H9 (cell line): ENCODE measurements at regions not wholly inside any gene's neighbourhood (a gene's known extent, or its start where the extent isn't known, plus 50 kb on each side); places are given as distances from the start of the nearest gene placed in this dataset.

Experiments
- DNase-seq: peaks from one replicate; pipeline ENCODE4 v3.0.0-alpha.2; 2017
- H2AFZ ChIP-seq: one replicate; pipeline ENCODE4 v1.6.1; 2013; ENCODE audit warnings: mild to moderate bottlenecking, low read length, control low read depth, moderate library complexity
- H2AK5ac ChIP-seq: 2 replicates; pipeline ENCODE4 v1.6.1; 2013; ENCODE audit warnings: low read length, control low read depth, mixed read lengths; ENCODE audit not compliant: insufficient read length
- H2BK120ac ChIP-seq: one replicate; pipeline ENCODE4 v1.6.1; 2013; ENCODE audit warnings: low read depth, mild to moderate bottlenecking, low read length, control low read depth, inconsistent platforms; ENCODE audit not compliant: poor library complexity, severe bottlenecking
- H2BK12ac ChIP-seq: 2 replicates; pipeline ENCODE4 v1.6.1; 2013; ENCODE audit warnings: low read length, control low read depth, mixed read lengths, low read depth; ENCODE audit not compliant: insufficient read length
- H2BK15ac ChIP-seq: 2 replicates; pipeline ENCODE4 v1.6.1; 2013; ENCODE audit warnings: low read depth, low read length, control low read depth
- H2BK20ac ChIP-seq: one replicate; pipeline ENCODE4 v1.6.1; 2013; ENCODE audit warnings: low read depth, mild to moderate bottlenecking, low read length, control low read depth, inconsistent platforms; ENCODE audit not compliant: poor library complexity, severe bottlenecking
- H2BK5ac ChIP-seq: 2 replicates; pipeline ENCODE4 v1.6.1; 2013; ENCODE audit warnings: low read length, control low read depth, mixed read lengths; ENCODE audit not compliant: insufficient read length
- H3K14ac ChIP-seq: 2 replicates; pipeline ENCODE4 v1.6.1; 2013; ENCODE audit warnings: low read length, control low read depth; ENCODE audit not compliant: insufficient read depth
- H3K18ac ChIP-seq: 2 replicates; pipeline ENCODE4 v1.6.1; 2013; ENCODE audit warnings: low read depth, mild to moderate bottlenecking, mixed read lengths, low read length, control low read depth; ENCODE audit not compliant: insufficient read length
- H3K23ac ChIP-seq: 2 replicates; pipeline ENCODE4 v1.6.1; 2013; ENCODE audit warnings: low read length, control low read depth, mixed read lengths, low read depth; ENCODE audit not compliant: insufficient read length
- H3K23me2 ChIP-seq: 2 replicates; pipeline ENCODE4 v1.6.1; 2013; ENCODE audit warnings: low read depth, mild to moderate bottlenecking, mixed read lengths, low read length, control low read depth; ENCODE audit not compliant: insufficient read length, poor library complexity, severe bottlenecking
- H3K27ac ChIP-seq: 2 replicates; pipeline ENCODE4 v1.5.1; 2013; ENCODE audit warnings: low read length, control low read depth, mixed read lengths, low read depth; ENCODE audit not compliant: insufficient read length
- H3K27me3 ChIP-seq: 2 replicates; pipeline ENCODE4 v1.6.1; 2013; ENCODE audit warnings: low read length, control low read depth, inconsistent platforms; ENCODE audit not compliant: insufficient read depth
- H3K4ac ChIP-seq: 2 replicates; pipeline ENCODE4 v1.6.1; 2013; ENCODE audit warnings: low read depth, mild to moderate bottlenecking, control low read depth, inconsistent platforms, low read length, moderate library complexity
- H3K4me1 ChIP-seq: 2 replicates; pipeline ENCODE4 v1.6.1; 2013; ENCODE audit warnings: low read length, control low read depth, inconsistent platforms; ENCODE audit not compliant: insufficient read depth
- H3K4me2 ChIP-seq: 2 replicates; pipeline ENCODE4 v1.6.1; 2013; ENCODE audit warnings: low read length, control low read depth, mixed read lengths; ENCODE audit not compliant: insufficient read length, insufficient read depth
- H3K56ac ChIP-seq: 2 replicates; pipeline ENCODE4 v1.6.1; 2013; ENCODE audit warnings: low read depth, mild to moderate bottlenecking, mixed read lengths, low read length, control low read depth; ENCODE audit not compliant: insufficient read length
- H3K79me1 ChIP-seq: 2 replicates; pipeline ENCODE4 v1.6.1; 2013; ENCODE audit warnings: low read depth, mild to moderate bottlenecking, moderate library complexity, low read length, control low read depth, inconsistent platforms; ENCODE audit not compliant: insufficient read depth, poor library complexity, severe bottlenecking
- H3K79me2 ChIP-seq: 2 replicates; pipeline ENCODE4 v1.6.1; 2013; ENCODE audit warnings: low read length, control low read depth, inconsistent platforms; ENCODE audit not compliant: insufficient read depth
- H3K9ac ChIP-seq: 2 replicates; pipeline ENCODE4 v1.6.1; 2013; ENCODE audit warnings: low read length, control low read depth, mixed read lengths; ENCODE audit not compliant: insufficient read length; ENCODE audit errors: extremely low read depth
- H3K9me3 ChIP-seq: one replicate; pipeline ENCODE4 v1.6.1; 2013; ENCODE audit warnings: low read depth, low read length, inconsistent platforms; ENCODE audit not compliant: control insufficient read depth
- H3T11ph ChIP-seq: one replicate; pipeline ENCODE4 v1.6.1; 2013; ENCODE audit warnings: mild to moderate bottlenecking, low read length, control low read depth, inconsistent platforms
- H4K20me1 ChIP-seq: one replicate; pipeline ENCODE4 v1.6.1; 2013; ENCODE audit not compliant: control insufficient read depth, insufficient read length, insufficient read depth
- H4K5ac ChIP-seq: 2 replicates; pipeline ENCODE4 v1.6.1; 2013; ENCODE audit warnings: low read depth, mild to moderate bottlenecking, mixed read lengths, low read length, control low read depth; ENCODE audit not compliant: insufficient read length
- H4K8ac ChIP-seq: replicated peaks from 2 replicates; pipeline ENCODE4 v1.6.1; 2013; ENCODE audit warnings: low read length, control low read depth, mixed read lengths, low read depth; ENCODE audit not compliant: insufficient read length
- H4K91ac ChIP-seq: 2 replicates; pipeline ENCODE4 v1.6.1; 2013; ENCODE audit warnings: low read depth, mild to moderate bottlenecking, moderate library complexity, mixed read lengths, low read length, control low read depth; ENCODE audit not compliant: insufficient read length
- H3K27ac Mint-ChIP-seq, 3 experiments: 2 replicates in 2 of 3; 3 replicates in 1 of 3; pipeline ENCODE4 v1.8.0; 2020 to 2021; ENCODE audit warnings: mixed read lengths in 3 of 3, mild to moderate bottlenecking in 1 of 3, moderate library complexity in 1 of 3
- H3K27me3 Mint-ChIP-seq: 2 replicates; pipeline ENCODE4 v1.8.0; 2021; ENCODE audit warnings: low read depth, mild to moderate bottlenecking, moderate library complexity, mixed read lengths
- H3K36me3 Mint-ChIP-seq, 3 experiments: 2 replicates in 2 of 3; 3 replicates in 1 of 3; pipeline ENCODE4 v1.8.0; 2020 to 2021; ENCODE audit warnings: low read depth in 3 of 3, mixed read lengths in 3 of 3; ENCODE audit not compliant: insufficient read depth in 1 of 3
- H3K4me1 Mint-ChIP-seq, 2 experiments: 2 replicates each; pipeline ENCODE4 v1.8.0; 2020; ENCODE audit warnings: mixed read lengths in 2 of 2
- H3K4me3 Mint-ChIP-seq, 2 experiments: 2 replicates in 1 of 2; 3 replicates in 1 of 2; pipeline ENCODE4 v1.8.0; 2020 to 2021; ENCODE audit warnings: mild to moderate bottlenecking in 2 of 2, mixed read lengths in 2 of 2, moderate library complexity in 1 of 2
- H3K9me3 Mint-ChIP-seq, 2 experiments: 2 replicates in 1 of 2; 3 replicates in 1 of 2; pipeline ENCODE4 v1.8.0; 2020; ENCODE audit warnings: mild to moderate bottlenecking in 2 of 2, mixed read lengths in 2 of 2, moderate library complexity in 1 of 2
- CTCF ChIP-seq: fragments of 200-600 bp; sonication (generic); conservative IDR thresholded peaks from 3 replicates; pipeline ENCODE4 v1.8.0; 2021; ENCODE audit warnings: antibody characterized with exemption, mild to moderate bottlenecking
- WGBS: extraction: QIAGEN DNeasy Blood & Tissue Kit; methylation state at CpG from one replicate; pipeline ENCODE4 v1.1.7; 2013; ENCODE audit warnings: missing lambda C conversion rate, low lambda C conversion rate, mixed read lengths; ENCODE audit not compliant: insufficient read length; ENCODE audit errors: extremely low coverage; 5-methylcytosine and 5-hydroxymethylcytosine counted together

- Histone ChIP-seq H3T11ph (no peak overlapping the region), H3K23ac (no peak overlapping the region), H2AFZ (no peak overlapping the region), H2BK15ac (no peak overlapping the region), H2BK5ac (no peak overlapping the region), H3K4me2 (no peak overlapping the region), H4K91ac (no peak overlapping the region), H2BK120ac (no peak overlapping the region), H3K27ac (no peak overlapping the region), H3K9me3 (no peaks in the 10 kb centered on the region), H4K8ac (no peak overlapping the region), H3K56ac (no peak overlapping the region), H2BK12ac (no peak overlapping the region), H2BK20ac (no peak overlapping the region), H4K20me1 (no peaks in the 10 kb centered on the region), H3K23me2 (no peaks in the 10 kb centered on the region), H3K14ac (no peak overlapping the region), H2AK5ac (no peak overlapping the region), H3K4ac (no peak overlapping the region), H3K4me1 (no peaks in the 10 kb centered on the region), H3K79me2 (no peaks in the 10 kb centered on the region), H3K79me1 (no peaks in the 10 kb centered on the region), H3K27me3 (no peaks in the 10 kb centered on the region), H3K9ac (no peak overlapping the region), H4K5ac (no peak overlapping the region), H3K18ac (no peak overlapping the region)
- no peaks in the 10 kb centered on the region for H3K36me3 Mint-ChIP-seq
- H3K4me3 Mint-ChIP-seq: no peak overlapping the region
- H3K4me1 Mint-ChIP-seq: no peaks in the 10 kb centered on the region
- H3K27me3 Mint-ChIP-seq: no peaks in the 10 kb centered on the region
- WGBS: no CpG with 5 or more reads among the region's 2 CpGs
- no peak for DNase-seq
- H3K27ac Mint-ChIP-seq: no peak overlapping the region
- no peak for TF ChIP-seq CTCF
- H3K9me3 Mint-ChIP-seq: no peaks in the 10 kb centered on the region
These were observed 859.0 kb upstream of the B3GALT2 start for GRCh38 chr1:194045416-194045815.
